GM12878 (cell line): ENCODE measurements at regions not wholly inside any gene's neighbourhood (a gene's known extent, or its start where the extent isn't known, plus 50 kb on each side); places are given as distances from the start of the nearest gene placed in this dataset.

Source experiments
- ATAC-seq: fragments of 200-7000 bp; cut with Tn5 transposase; 3 replicates; pipeline ENCODE4 v1.9.1; 2020; ENCODE audit warnings: mild to moderate bottlenecking, moderate library complexity
- BruUV-seq: library from RNA; stranded (reverse); fragments of 400-500 nt; replicated peaks from 2 replicates; lab custom pipeline; 2021; lab: Mats Ljungman, UMichigan
- CTCF ChIA-PET: fragments of 300-600 bp; sonication (Branson Sonifier 250); formaldehyde crosslinking; extraction: SDS; loops from one replicate; lab custom pipeline; 2021; ENCODE audit warnings: inconsistent platforms; lab: Yijun Ruan, JAX
- POLR2A ChIA-PET: fragments of 350-600 bp; formaldehyde crosslinking; extraction: SDS; loops from one replicate; lab custom pipeline; 2021; ENCODE audit warnings: inconsistent platforms; lab: Charles Lee
- RAD21 ChIA-PET: fragments of 300-600 bp; sonication (Branson Sonifier 250); formaldehyde crosslinking; loops from one replicate; lab custom pipeline; 2023; ENCODE audit warnings: antibody characterized with exemption; ENCODE audit not compliant: unreplicated experiment; lab: Charles Lee
- SMC1A ChIA-PET: fragments of 300-600 bp; sonication (Branson Sonifier 250); formaldehyde crosslinking; loops from one replicate; lab custom pipeline; 2023; ENCODE audit not compliant: unreplicated experiment, uncharacterized antibody; lab: Charles Lee
- DNase-seq: peaks from one replicate; pipeline ENCODE4 v3.0.0-alpha.2; 2011; ENCODE audit warnings: low read depth, low spot score
- FAIRE-seq: peaks from 3 replicates; lab custom pipeline; 2011; peaks lifted over from hg19 to GRCh38; lab: Jason Lieb, UNC
- H2AFZ ChIP-seq: 2 replicates; pipeline ENCODE4 v1.6.0; 2011; ENCODE audit warnings: low read depth, low read length, control low read depth; ENCODE audit not compliant: control insufficient read depth
- H3K27ac ChIP-seq: 2 replicates; pipeline ENCODE4 v1.5.1; 2011; ENCODE audit warnings: control low read depth; ENCODE audit not compliant: control insufficient read depth, insufficient read depth
- H3K27me3 ChIP-seq, 2 experiments: replicated peaks in 1 of 2; 2 replicates each; pipeline versions ENCODE4 v1.6.0 to v1.6.1; 2011; ENCODE audit warnings: low read length in 1 of 2; ENCODE audit not compliant: control insufficient read depth in 2 of 2, insufficient read depth in 2 of 2
- H3K36me3 ChIP-seq, 2 experiments: 2 replicates each; pipeline ENCODE4 v1.5.1; 2011; ENCODE audit warnings: low read length in 1 of 2; ENCODE audit not compliant: control insufficient read depth in 2 of 2, insufficient read depth in 2 of 2
- H3K4me1 ChIP-seq: 2 replicates; pipeline ENCODE4 v1.6.1; 2011; ENCODE audit warnings: mild to moderate bottlenecking, low read length, moderate library complexity, mixed read lengths; ENCODE audit not compliant: control insufficient read depth, insufficient read depth
- H3K4me2 ChIP-seq: 2 replicates; pipeline ENCODE4 v1.6.0; 2011; ENCODE audit warnings: control low read depth; ENCODE audit not compliant: control insufficient read depth, insufficient read depth
- H3K4me3 ChIP-seq: fragments of 200-600 bp; sonication (generic); 2 replicates; pipeline ENCODE4 v1.5.1; 2016
- H3K79me2 ChIP-seq: 2 replicates; pipeline ENCODE4 v1.6.0; 2011; ENCODE audit warnings: low read length; ENCODE audit not compliant: control insufficient read depth, insufficient read depth
- H3K9ac ChIP-seq: 2 replicates; pipeline ENCODE4 v1.8.0; 2011; ENCODE audit warnings: low read length, control low read depth, mixed read lengths; ENCODE audit not compliant: control insufficient read depth, insufficient read depth
- H3K9me3 ChIP-seq: replicated peaks from 3 replicates; pipeline ENCODE4 v1.5.1; 2011; ENCODE audit warnings: mild to moderate bottlenecking, low read length; ENCODE audit not compliant: control insufficient read depth, insufficient read depth
- H4K20me1 ChIP-seq: 2 replicates; pipeline ENCODE4 v1.6.0; 2011; ENCODE audit not compliant: control insufficient read depth, insufficient read depth
- ATF7 ChIP-seq: fragments of 450-650 bp; IDR thresholded peaks from 2 replicates; pipeline ENCODE4 v1.6.1; 2016; ENCODE audit warnings: low read depth, mild to moderate bottlenecking
- CHD2 ChIP-seq: IDR thresholded peaks from 2 replicates; pipeline ENCODE4 v1.6.1; 2011; ENCODE audit warnings: low read depth, low read length, improper control_type of control experiment, borderline replicate concordance
- CREM ChIP-seq: IDR thresholded peaks from 2 replicates; pipeline ENCODE4 v1.6.1; 2014; ENCODE audit warnings: antibody characterized with exemption, low read depth
- MYB ChIP-seq: fragments of 150-350 bp; IDR thresholded peaks from 2 replicates; pipeline ENCODE4 v1.6.1; 2014; ENCODE audit warnings: mild to moderate bottlenecking, low read depth, low read length, borderline replicate concordance
- POU2F2 ChIP-seq: IDR thresholded peaks from 3 replicates; pipeline ENCODE4 v1.6.1; 2011; ENCODE audit warnings: low read depth, mild to moderate bottlenecking, low read length, borderline replicate concordance
- TBL1XR1 ChIP-seq: IDR thresholded peaks from 2 replicates; pipeline ENCODE4 v1.6.1; 2012; ENCODE audit warnings: low read depth, low read length, improper control_type of control experiment
- TCF3 ChIP-seq: IDR thresholded peaks from 2 replicates; pipeline ENCODE4 v1.6.1; 2012; ENCODE audit warnings: low read depth, mild to moderate bottlenecking, low read length, borderline replicate concordance; ENCODE audit not compliant: insufficient read depth
- ZNF592 ChIP-seq: fragments of 450-650 bp; IDR thresholded peaks from 2 replicates; pipeline ENCODE4 v1.6.1; 2017; ENCODE audit warnings: mild to moderate bottlenecking, moderate library complexity
- WGBS: methylation state at CpG from one replicate; pipeline ENCODE4 v1.1.6; 2016; ENCODE audit warnings: low lambda C conversion rate; ENCODE audit not compliant: insufficient replicate concordance, insufficient coverage; ENCODE audit errors: missing lambda C conversion rate; 5-methylcytosine and 5-hydroxymethylcytosine counted together
- in situ Hi-C: fragments of 300-500 bp; cut with MboI; formaldehyde crosslinking; loops from 9 replicates; pipeline ENCODE4 v1.14.3; 2018; ENCODE audit warnings: mixed read lengths
- intact Hi-C: fragments of 100-400 bp; cut with micrococcal nuclease; formaldehyde crosslinking; loops from one replicate; pipeline ENCODE4 v1.14.2; 2022; ENCODE audit not compliant: unreplicated experiment

- TF ChIP-seq ZNF592 (no peak), TCF3 (no peak), TBL1XR1 (no peak), ATF7 (no peak)
These were observed 54.1 kb upstream of the UNC5B start (continued) for GRCh38 chr10:71158251-71158650.

- RAD21 ChIA-PET = no interaction called here
- DNase-seq = no peak
- Histone ChIP-seq H3K36me3 (no peaks in the 10 kb centered on the region), H2AFZ (no peak overlapping the region), H3K9ac (no peak overlapping the region), H3K9me3 (no peaks in the 10 kb centered on the region), H4K20me1 (no peaks in the 10 kb centered on the region), H3K4me3 (no peak overlapping the region), H3K27me3 (no peaks in the 10 kb centered on the region; a peak in 1 of 4 replicates), H3K27ac (no peak overlapping the region), H3K4me2 (no peak overlapping the region), H3K79me2 (no peaks in the 10 kb centered on the region), H3K4me1 (no peaks in the 10 kb centered on the region)
- TF ChIP-seq CHD2 (no peak), CREM (no peak), MYB (no peak), POU2F2 (no peak)
- CTCF ChIA-PET = no interaction called here
- intact Hi-C loops (no loop called here), in situ Hi-C loops (no loop called here)
- SMC1A ChIA-PET = no interaction called here
- POLR2A ChIA-PET = no interaction called here
- ATAC-seq = no peak
- no peak for FAIRE-seq
- BruUV-seq = no TSS peak
- 40% methylated on average over 2 of the region's 2 CpGs for WGBS
These were observed 53.5 kb upstream of the UNC5B start for GRCh38 chr10:71158902-71159301.
